ENCODE measurements at regions not wholly inside any gene's neighbourhood (a gene's known extent, or its start where the extent isn't known, plus 50 kb on each side); places are given as distances from the start of the nearest gene placed in this dataset.

GRCh38 chrX:40182095-40182494 lies 84.3 kb upstream of the BCOR start:
- TF ChIP-seq CTCF (IDR thresholded peaks at IDR 0.05) (no peak), EP300 (IDR thresholded peaks at IDR 0.05) (no peak), POLR2AphosphoS5 (IDR thresholded peaks at IDR 0.05) (no peak)

Measured in suprapubic skin (tissue), 4 donors.